NOMO-1 treated with dmso at 0.1 percent for 144 hours (cell line): ENCODE measurements at regions not wholly inside any gene's neighbourhood (a gene's known extent, or its start where the extent isn't known, plus 50 kb on each side); places are given as distances from the start of the nearest gene placed in this dataset.

Experiments used
- DNase-seq: peaks from one replicate; lab custom pipeline; 2025; ENCODE audit not compliant: unreplicated experiment; lab: John Stamatoyannopoulos, UW

- DNase-seq = no peak
Observed at GRCh38 chr4:24637173-24637572, 52.8 kb upstream of the DHX15 start.

GRCh38 chr4:24638396-24638875 lies 54.1 kb upstream of the DHX15 start:
- no peak for DNase-seq

GRCh38 chr4:24639714-24640113 lies 55.4 kb upstream of the DHX15 start:
- no peak for DNase-seq

GRCh38 chr4:24640366-24640765 lies 56.0 kb upstream of the DHX15 start:
- no peak for DNase-seq

- DNase-seq = no peak
Observed at GRCh38 chr4:24642981-24643547, 58.7 kb upstream of the DHX15 start.

- DNase-seq = no peak
Observed at GRCh38 chr4:24643774-24644520, 59.6 kb upstream of the DHX15 start.

GRCh38 chr4:24644983-24645764 lies 60.8 kb upstream of the DHX15 start:
- no peak for DNase-seq

GRCh38 chr4:24645765-24646550 lies 61.6 kb upstream of the DHX15 start:
- DNase-seq = no peak

GRCh38 chr4:24646798-24647460 lies 62.6 kb upstream of the DHX15 start:
- no peak for DNase-seq

- DNase-seq = peak; percentile 42
Observed at GRCh38 chr4:24650849-24651640, 66.7 kb upstream of the DHX15 start.

GRCh38 chr4:24655326-24655725 lies 71.0 kb upstream of the DHX15 start:
- DNase-seq = no peak

- peak; percentile 16 for DNase-seq
Observed at GRCh38 chr4:24655971-24656370, 71.6 kb upstream of the DHX15 start.

GRCh38 chr4:24656906-24657305 lies 72.6 kb upstream of the DHX15 start:
- DNase-seq = no peak

GRCh38 chr4:24657768-24658617 lies 73.6 kb upstream of the DHX15 start:
- peak; percentile 52 for DNase-seq

GRCh38 chr4:24659241-24659961 lies 75.0 kb upstream of the DHX15 start:
- DNase-seq = no peak

- no peak for DNase-seq
Observed at GRCh38 chr4:24662056-24662455, 77.7 kb upstream of the DHX15 start.

GRCh38 chr4:24662542-24662941 lies 78.2 kb upstream of the DHX15 start:
- DNase-seq = no peak

- no peak for DNase-seq
Observed at GRCh38 chr4:24664956-24665355, 80.6 kb upstream of the DHX15 start.
